ENCODE measurements at regions not wholly inside any gene's neighbourhood (a gene's known extent, or its start where the extent isn't known, plus 50 kb on each side); places are given as distances from the start of the nearest gene placed in this dataset.

- TF ChIP-seq CTCF (IDR thresholded peaks at IDR 0.05) (no peak), POLR2AphosphoS5 (IDR thresholded peaks at IDR 0.05) (no peak), POLR2A (IDR thresholded peaks at IDR 0.05) (no peak)
Measured at GRCh38 chr12:41917938-41918341, 226.7 kb downstream of the GXYLT1 start.

Measured in gastroesophageal sphincter (tissue), 3 donors.